DOHH2 (cell line): ENCODE measurements at regions not wholly inside any gene's neighbourhood (a gene's known extent, or its start where the extent isn't known, plus 50 kb on each side); places are given as distances from the start of the nearest gene placed in this dataset.

ENCODE experiments used
- H3F3A ChIP-seq: fragments of 200-600 bp; sonication (generic), shearing (Covaris generic); 2 replicates; pipeline ENCODE4 v1.6.0; 2016; ENCODE audit warnings: antibody characterized with exemption, mild to moderate bottlenecking; ENCODE audit not compliant: control insufficient read depth, insufficient read depth
- H3K27ac ChIP-seq: fragments of 200-600 bp; sonication (generic); 2 replicates; pipeline ENCODE4 v1.5.1; 2014; ENCODE audit warnings: low read depth, mild to moderate bottlenecking, low read length, moderate library complexity
- H3K27me3 ChIP-seq: fragments of 200-600 bp; sonication (generic); 2 replicates; pipeline ENCODE4 v1.6.1; 2014; ENCODE audit warnings: mild to moderate bottlenecking, low read length, mixed read lengths; ENCODE audit not compliant: control insufficient read depth
- H3K36me3 ChIP-seq: fragments of 200-600 bp; sonication (generic); 2 replicates; pipeline ENCODE4 v1.6.1; 2014; ENCODE audit warnings: mild to moderate bottlenecking, low read length, moderate library complexity, mixed read lengths; ENCODE audit not compliant: control insufficient read depth
- H3K4me1 ChIP-seq: fragments of 200-600 bp; sonication (generic); 2 replicates; pipeline ENCODE4 v1.6.1; 2014; ENCODE audit warnings: mild to moderate bottlenecking, low read length, mixed read lengths; ENCODE audit not compliant: control insufficient read depth
- H3K4me2 ChIP-seq: fragments of 200-600 bp; sonication (generic); 2 replicates; pipeline ENCODE4 v1.6.0; 2014; ENCODE audit warnings: mild to moderate bottlenecking, low read length, moderate library complexity
- H3K4me3 ChIP-seq: fragments of 200-600 bp; sonication (generic); 2 replicates; pipeline ENCODE4 v1.5.1; 2014; ENCODE audit warnings: mild to moderate bottlenecking, low read length, mixed read lengths
- H3K79me2 ChIP-seq: fragments of 200-600 bp; sonication (generic); 2 replicates; pipeline ENCODE4 v1.6.1; 2014; ENCODE audit warnings: mild to moderate bottlenecking, low read length, mixed read lengths; ENCODE audit not compliant: control insufficient read depth
- H3K9me2 ChIP-seq: fragments of 200-600 bp; sonication (generic); replicated peaks from 2 replicates; pipeline ENCODE4 v1.6.1; 2014; ENCODE audit warnings: mild to moderate bottlenecking, low read length, mixed read lengths; ENCODE audit not compliant: control insufficient read depth
- H3K9me3 ChIP-seq: fragments of 200-600 bp; sonication (generic); 2 replicates; pipeline ENCODE4 v1.6.1; 2014; ENCODE audit warnings: antibody characterized with exemption, low read length, mixed read lengths; ENCODE audit not compliant: control insufficient read depth, insufficient read depth
- H4K20me1 ChIP-seq: fragments of 200-600 bp; sonication (generic); 2 replicates; pipeline ENCODE4 v1.6.0; 2014; ENCODE audit warnings: low read depth, mild to moderate bottlenecking, antibody characterized with exemption, low read length, moderate library complexity; ENCODE audit not compliant: control insufficient read depth, insufficient read depth
- CTCF ChIP-seq: fragments of 200-600 bp; sonication (generic); IDR thresholded peaks from one replicate; pipeline ENCODE4 v1.5.1; 2014; ENCODE audit warnings: antibody characterized with exemption, mild to moderate bottlenecking, low read depth, low read length; ENCODE audit not compliant: poor library complexity, severe bottlenecking
- EZH2phosphoT487 ChIP-seq: fragments of 200-600 bp; sonication (generic); IDR thresholded peaks from 2 replicates; pipeline ENCODE4 v1.6.1; 2017; ENCODE audit warnings: borderline replicate concordance, mild to moderate bottlenecking, antibody characterized with exemption, low read length, moderate library complexity, mixed read lengths

- Histone ChIP-seq H3F3A (no peaks in the 10 kb centered on the region), H3K79me2 (no peaks in the 10 kb centered on the region), H3K9me3 (no peaks in the 10 kb centered on the region), H3K27me3 (peaks cover 8% of the 10 kb centered on the region), H3K4me1 (no peaks in the 10 kb centered on the region), H4K20me1 (no peaks in the 10 kb centered on the region), H3K27ac (no peak overlapping the region), H3K9me2 (no peaks in the 10 kb centered on the region), H3K4me3 (no peak overlapping the region), H3K4me2 (no peak overlapping the region), H3K36me3 (no peaks in the 10 kb centered on the region)
- TF ChIP-seq CTCF (no peak), EZH2phosphoT487 (no peak)
Observed at GRCh38 chr1:68704800-68705443, 208.0 kb upstream of the DEPDC1 start.

GRCh38 chr1:68705466-68705865 is 208.6 kb upstream of the DEPDC1 start:
- Histone ChIP-seq H3F3A (no peaks in the 10 kb centered on the region), H4K20me1 (no peaks in the 10 kb centered on the region), H3K4me2 (no peak overlapping the region), H3K79me2 (no peaks in the 10 kb centered on the region), H3K27me3 (peaks cover 8% of the 10 kb centered on the region), H3K36me3 (no peaks in the 10 kb centered on the region), H3K9me2 (no peaks in the 10 kb centered on the region), H3K4me1 (no peaks in the 10 kb centered on the region), H3K4me3 (no peak overlapping the region), H3K27ac (no peak overlapping the region), H3K9me3 (no peaks in the 10 kb centered on the region)
- no peak for TF ChIP-seq CTCF
- no peak for TF ChIP-seq EZH2phosphoT487

- no peak overlapping the region for H3K27ac ChIP-seq
- H3K4me1 ChIP-seq, result no peaks in the 10 kb centered on the region
- no peaks in the 10 kb centered on the region for H3K9me2 ChIP-seq
- H3K4me2 ChIP-seq, result no peak overlapping the region
- TF ChIP-seq CTCF (no peak), EZH2phosphoT487 (no peak)
- no peaks in the 10 kb centered on the region for H3K79me2 ChIP-seq
- H3K36me3 ChIP-seq, result no peaks in the 10 kb centered on the region
- H3F3A ChIP-seq, result no peaks in the 10 kb centered on the region
- H3K4me3 ChIP-seq, result no peak overlapping the region
- no peaks in the 10 kb centered on the region for H4K20me1 ChIP-seq
- peaks cover 8% of the 10 kb centered on the region for H3K27me3 ChIP-seq
- no peaks in the 10 kb centered on the region for H3K9me3 ChIP-seq
Observed at GRCh38 chr1:68706639-68707317, 209.9 kb upstream of the DEPDC1 start.
